ENCODE measurements at regions not wholly inside any gene's neighbourhood (a gene's known extent, or its start where the extent isn't known, plus 50 kb on each side); places are given as distances from the start of the nearest gene placed in this dataset.
"Not testable (repeated sequence)": the region's sequence is repeated elsewhere in the genome, so short reads cannot be mapped to it uniquely, and the experiment has no call there.

- H3K9me3 Mint-ChIP-seq; H3K27me3 Mint-ChIP-seq; DNase-seq (ENCODE audit: low spot score); H3K4me1 Mint-ChIP-seq (ENCODE audit: low read depth in 2 of 2); H3K4me3 Mint-ChIP-seq; H3K36me3 Mint-ChIP-seq; H3K27ac Mint-ChIP-seq: not testable (repeated sequence)
- peak; percentile 72 to 75 for ATAC-seq
Observed at GRCh38 chr21:8194042-8194441, 2327.3 kb upstream of the TPTE start.

GRCh38 chr21:8197377-8198027 is 2323.9 kb upstream of the TPTE start:
- peak; percentile 75 to 87 for ATAC-seq
- not testable (repeated sequence) for H3K27me3 Mint-ChIP-seq; H3K27ac Mint-ChIP-seq; H3K9me3 Mint-ChIP-seq; H3K4me3 Mint-ChIP-seq; DNase-seq (ENCODE audit: low spot score); H3K4me1 Mint-ChIP-seq (ENCODE audit: low read depth in 2 of 2); H3K36me3 Mint-ChIP-seq

- not testable (repeated sequence) for H3K27me3 Mint-ChIP-seq; H3K36me3 Mint-ChIP-seq; H3K27ac Mint-ChIP-seq; H3K4me3 Mint-ChIP-seq; H3K4me1 Mint-ChIP-seq (ENCODE audit: low read depth in 2 of 2); DNase-seq (ENCODE audit: low spot score); H3K9me3 Mint-ChIP-seq
- peak in 1 of 2 donors; percentile 100 for ATAC-seq
Observed at GRCh38 chr21:8205094-8205891, 2316.1 kb upstream of the TPTE start.

GRCh38 chr21:8205892-8206188 is 2315.5 kb upstream of the TPTE start:
- peak in 1 of 2 donors; percentile 11 for ATAC-seq
- H3K9me3 Mint-ChIP-seq; H3K36me3 Mint-ChIP-seq; DNase-seq (ENCODE audit: low spot score); H3K27me3 Mint-ChIP-seq; H3K4me1 Mint-ChIP-seq (ENCODE audit: low read depth in 2 of 2); H3K4me3 Mint-ChIP-seq; H3K27ac Mint-ChIP-seq: not testable (repeated sequence)

- H3K9me3 Mint-ChIP-seq; H3K36me3 Mint-ChIP-seq; H3K4me3 Mint-ChIP-seq; DNase-seq (ENCODE audit: low spot score); H3K27me3 Mint-ChIP-seq; H3K27ac Mint-ChIP-seq; H3K4me1 Mint-ChIP-seq (ENCODE audit: low read depth in 2 of 2): not testable (repeated sequence)
- peak; percentile 6 to 78 for ATAC-seq
Observed at GRCh38 chr21:8212986-8213550, 2308.3 kb upstream of the TPTE start.

GRCh38 chr21:8214539-8214938 is 2306.8 kb upstream of the TPTE start:
- H3K4me1 Mint-ChIP-seq (ENCODE audit: low read depth in 2 of 2); H3K9me3 Mint-ChIP-seq; H3K27ac Mint-ChIP-seq; DNase-seq (ENCODE audit: low spot score); H3K27me3 Mint-ChIP-seq; H3K4me3 Mint-ChIP-seq; H3K36me3 Mint-ChIP-seq; ATAC-seq: not testable (repeated sequence)

- ATAC-seq = peak; percentile 57 to 67
- not testable (repeated sequence) for H3K9me3 Mint-ChIP-seq; H3K4me3 Mint-ChIP-seq; DNase-seq (ENCODE audit: low spot score); H3K27ac Mint-ChIP-seq; H3K4me1 Mint-ChIP-seq (ENCODE audit: low read depth in 2 of 2); H3K27me3 Mint-ChIP-seq
- H3K36me3 Mint-ChIP-seq = peaks cover 13% of the 10 kb centered on the region
Observed at GRCh38 chr21:8229366-8230150, 2291.8 kb upstream of the TPTE start.

- not testable (repeated sequence) for H3K4me3 Mint-ChIP-seq; H3K9me3 Mint-ChIP-seq; H3K4me1 Mint-ChIP-seq (ENCODE audit: low read depth in 2 of 2); H3K27me3 Mint-ChIP-seq; H3K27ac Mint-ChIP-seq; DNase-seq (ENCODE audit: low spot score); ATAC-seq
- peaks cover 13% of the 10 kb centered on the region for H3K36me3 Mint-ChIP-seq
Observed at GRCh38 chr21:8231252-8231651, 2290.1 kb upstream of the TPTE start.

- not testable (repeated sequence) for H3K9me3 Mint-ChIP-seq; ATAC-seq; DNase-seq (ENCODE audit: low spot score); H3K4me1 Mint-ChIP-seq (ENCODE audit: low read depth in 2 of 2); H3K27ac Mint-ChIP-seq; H3K27me3 Mint-ChIP-seq; H3K4me3 Mint-ChIP-seq
- peaks cover 13% of the 10 kb centered on the region for H3K36me3 Mint-ChIP-seq
Observed at GRCh38 chr21:8233000-8233399, 2288.4 kb upstream of the TPTE start.

GRCh38 chr21:8234059-8234458 is 2287.3 kb upstream of the TPTE start:
- not testable (repeated sequence) for H3K9me3 Mint-ChIP-seq; H3K4me1 Mint-ChIP-seq (ENCODE audit: low read depth in 2 of 2); H3K27me3 Mint-ChIP-seq; H3K4me3 Mint-ChIP-seq; H3K36me3 Mint-ChIP-seq; ATAC-seq; H3K27ac Mint-ChIP-seq; DNase-seq (ENCODE audit: low spot score)

GRCh38 chr21:8244723-8245641 is 2276.4 kb upstream of the TPTE start:
- ATAC-seq = peak; percentile 73 to 74
- H3K36me3 Mint-ChIP-seq; H3K4me1 Mint-ChIP-seq (ENCODE audit: low read depth in 2 of 2); DNase-seq (ENCODE audit: low spot score); H3K9me3 Mint-ChIP-seq; H3K4me3 Mint-ChIP-seq; H3K27me3 Mint-ChIP-seq; H3K27ac Mint-ChIP-seq: not testable (repeated sequence)

- ATAC-seq = peak; percentile 84 to 87
- not testable (repeated sequence) for H3K27me3 Mint-ChIP-seq; H3K27ac Mint-ChIP-seq; H3K36me3 Mint-ChIP-seq; H3K4me3 Mint-ChIP-seq; H3K9me3 Mint-ChIP-seq; H3K4me1 Mint-ChIP-seq (ENCODE audit: low read depth in 2 of 2); DNase-seq (ENCODE audit: low spot score)
Observed at GRCh38 chr21:8245642-8246402, 2275.6 kb upstream of the TPTE start.

- H3K36me3 Mint-ChIP-seq; DNase-seq (ENCODE audit: low spot score); H3K27me3 Mint-ChIP-seq; H3K27ac Mint-ChIP-seq; H3K4me1 Mint-ChIP-seq (ENCODE audit: low read depth in 2 of 2); H3K9me3 Mint-ChIP-seq; ATAC-seq; H3K4me3 Mint-ChIP-seq: not testable (repeated sequence)
Observed at GRCh38 chr21:8251701-8252100, 2269.7 kb upstream of the TPTE start.
